ENCODE measurements at regions not wholly inside any gene's neighbourhood (a gene's known extent, or its start where the extent isn't known, plus 50 kb on each side); places are given as distances from the start of the nearest gene placed in this dataset.

- no peak for DNase-seq
These were observed 513.1 kb upstream of the CNKSR2 start for GRCh38 chrX:20861113-20861512.

GRCh38 chrX:20857746-20858145 is 516.5 kb upstream of the CNKSR2 start:
- no peak for DNase-seq

- no peak for DNase-seq
These were observed 535.7 kb upstream of the CNKSR2 start for GRCh38 chrX:20838477-20838876.

GRCh38 chrX:20829665-20830491 is 544.3 kb upstream of the CNKSR2 start:
- DNase-seq: no peak

- no peak for DNase-seq
These were observed 548.2 kb upstream of the CNKSR2 start for GRCh38 chrX:20825984-20826383.

GRCh38 chrX:20803971-20804370 is 537.3 kb upstream of the RPS6KA3 start:
- no peak for DNase-seq

GRCh38 chrX:20802036-20802435 is 535.3 kb upstream of the RPS6KA3 start:
- DNase-seq: no peak

- DNase-seq: no peak
These were observed 529.7 kb upstream of the RPS6KA3 start for GRCh38 chrX:20796450-20796849.

GRCh38 chrX:20789103-20789502 is 522.4 kb upstream of the RPS6KA3 start:
- DNase-seq: no peak

GRCh38 chrX:20767346-20767745 is 500.6 kb upstream of the RPS6KA3 start:
- no peak for DNase-seq

- no peak for DNase-seq
These were observed 489.9 kb upstream of the RPS6KA3 start for GRCh38 chrX:20756585-20756984.

GRCh38 chrX:20753076-20753475 is 486.4 kb upstream of the RPS6KA3 start:
- DNase-seq: no peak

- DNase-seq: no peak
These were observed 480.0 kb upstream of the RPS6KA3 start for GRCh38 chrX:20746690-20747089.

GRCh38 chrX:20743046-20743445 is 476.3 kb upstream of the RPS6KA3 start:
- no peak for DNase-seq

GRCh38 chrX:20742106-20742505 is 475.4 kb upstream of the RPS6KA3 start:
- no peak for DNase-seq

GRCh38 chrX:20740443-20740842 is 473.7 kb upstream of the RPS6KA3 start:
- DNase-seq: no peak

GRCh38 chrX:20739038-20739745 is 472.5 kb upstream of the RPS6KA3 start:
- DNase-seq: no peak

- DNase-seq: no peak
These were observed 462.7 kb upstream of the RPS6KA3 start for GRCh38 chrX:20729416-20729815.

GRCh38 chrX:20727447-20727846 is 460.7 kb upstream of the RPS6KA3 start:
- DNase-seq: no peak

GRCh38 chrX:20720954-20721626 is 454.4 kb upstream of the RPS6KA3 start:
- DNase-seq: no peak

GRCh38 chrX:20718592-20719380 is 452.1 kb upstream of the RPS6KA3 start:
- no peak for DNase-seq

- DNase-seq: no peak
These were observed 448.5 kb upstream of the RPS6KA3 start for GRCh38 chrX:20715176-20715575.

GRCh38 chrX:20712811-20713210 is 446.1 kb upstream of the RPS6KA3 start:
- DNase-seq: no peak
